GM19240 (cell line): ENCODE measurements at regions not wholly inside any gene's neighbourhood (a gene's known extent, or its start where the extent isn't known, plus 50 kb on each side); places are given as distances from the start of the nearest gene placed in this dataset.

ENCODE experiments used
- DNase-seq: peaks from one replicate; pipeline ENCODE4 v3.0.0; 2011; ENCODE audit warnings: low spot score; ENCODE audit not compliant: insufficient read length

GRCh38 chr7:131011976-131012375, 278.0 kb upstream of the KLF14 start:
- no peak for DNase-seq

- no peak for DNase-seq
Measured at GRCh38 chr7:131012477-131013031, 278.5 kb upstream of the KLF14 start.

DNA sequence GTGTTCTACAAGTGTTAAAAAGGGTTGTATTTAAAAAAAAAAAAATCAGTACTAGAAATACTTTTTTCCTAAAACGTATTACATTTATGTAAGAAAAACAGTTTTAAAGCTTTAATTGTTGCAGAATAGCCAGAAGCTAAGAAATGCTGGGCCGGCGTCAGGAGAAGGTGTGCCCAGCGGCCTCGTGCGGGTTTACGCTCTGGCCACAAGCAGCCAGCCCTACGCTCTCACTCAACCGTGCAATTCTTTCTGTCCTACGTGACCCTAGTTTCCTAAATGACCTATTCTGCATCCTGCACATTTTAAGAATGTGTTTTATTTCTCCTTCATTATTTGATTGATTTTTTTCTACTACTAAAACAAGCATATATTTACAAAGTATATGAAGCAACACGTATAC, 279.7 kb upstream of the KLF14 start:
- DNase-seq: no peak

DNA sequence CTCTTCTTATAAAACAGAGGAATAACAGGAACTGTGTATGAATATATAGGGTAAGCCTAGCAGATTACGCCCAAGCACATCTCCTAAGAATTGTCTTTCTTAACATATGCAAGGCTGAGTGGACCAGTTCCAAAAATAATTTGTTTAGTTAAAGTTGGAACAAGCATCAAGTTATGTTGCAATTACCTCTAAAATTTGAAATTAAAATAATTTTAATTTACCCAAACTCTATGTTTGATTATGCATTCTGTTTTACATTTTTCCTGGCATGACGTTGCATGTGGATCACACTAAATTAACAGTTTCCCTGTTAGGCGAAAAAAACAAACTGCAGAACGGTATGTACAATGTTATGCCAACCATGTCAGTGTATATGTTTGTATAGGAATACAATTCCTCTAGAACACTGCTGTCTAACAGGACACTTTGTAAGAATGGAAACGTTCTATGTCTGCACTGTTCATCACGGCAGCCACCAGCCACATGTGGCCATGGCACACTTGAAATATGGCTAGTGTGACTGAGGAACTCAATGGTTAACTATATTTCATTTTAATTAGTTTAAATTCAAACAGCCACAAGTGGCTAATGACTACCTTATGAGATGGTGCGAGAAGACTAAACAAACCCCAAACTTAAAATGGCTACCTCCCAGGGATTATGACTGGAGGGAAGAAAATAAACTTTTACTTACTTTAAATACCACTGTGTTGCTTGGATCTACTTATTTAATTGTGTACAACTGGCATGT, 281.1 kb upstream of the KLF14 start:
- DNase-seq: no peak

- DNase-seq: no peak
Measured at GRCh38 chr7:131015657-131015958, 281.6 kb upstream of the KLF14 start.

GRCh38 chr7:131016230-131016629, 282.2 kb upstream of the KLF14 start:
- DNase-seq: no peak

GRCh38 chr7:131019351-131019750, 285.3 kb upstream of the KLF14 start:
- no peak for DNase-seq

DNA sequence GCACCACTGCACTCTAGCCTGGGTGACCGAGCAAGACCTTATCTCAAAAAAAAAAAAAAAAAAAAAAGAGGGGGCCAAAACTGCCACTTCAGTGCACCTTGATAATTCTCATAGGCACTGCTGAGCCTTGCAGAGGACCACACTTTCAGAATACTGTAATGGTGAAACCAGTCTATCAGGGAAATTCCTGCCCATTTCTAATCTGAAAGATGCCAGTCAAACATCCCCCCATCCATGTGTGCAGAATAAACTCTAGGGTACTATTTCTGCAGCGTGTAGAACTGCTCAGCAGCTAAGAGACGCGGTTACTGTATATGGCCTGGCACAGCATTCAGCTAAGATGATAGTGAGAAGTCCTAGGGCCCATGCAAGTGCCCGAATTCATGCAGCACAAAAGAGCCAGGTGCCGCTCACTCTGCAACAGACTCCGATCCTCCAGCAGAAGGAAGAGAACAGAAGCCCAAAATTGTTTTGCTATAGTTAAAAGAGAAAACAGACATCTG, 286.8 kb upstream of the KLF14 start:
- no peak for DNase-seq

GRCh38 chr7:131021460-131021859, 287.5 kb upstream of the KLF14 start:
- no peak for DNase-seq

GRCh38 chr7:131021902-131022301, 287.9 kb upstream of the KLF14 start:
- no peak for DNase-seq

GRCh38 chr7:131026297-131027000, 292.4 kb upstream of the KLF14 start:
- DNase-seq: no peak

DNA sequence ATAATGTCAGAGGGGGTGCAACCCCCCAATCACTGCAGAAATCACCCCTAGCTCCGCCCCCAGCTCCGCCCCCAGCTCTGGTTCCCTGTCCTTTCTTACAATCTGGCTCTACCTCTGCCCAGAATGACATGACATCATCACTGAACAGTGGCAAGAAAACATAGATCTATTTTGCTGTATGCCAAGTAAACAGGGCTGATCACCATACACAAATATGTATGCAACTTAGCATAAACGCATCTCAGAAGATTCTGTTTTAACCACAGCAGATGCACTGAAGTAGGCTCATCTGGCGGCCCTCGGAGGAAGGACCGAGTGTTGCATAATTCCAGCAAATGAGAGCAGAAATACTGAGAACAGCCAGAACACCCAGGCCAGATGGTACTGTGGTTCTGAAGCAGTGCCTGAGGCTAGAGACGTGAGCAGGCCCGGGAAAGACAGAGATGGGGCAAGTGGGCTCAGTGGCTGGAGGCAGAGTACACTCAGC, 293.3 kb upstream of the KLF14 start:
- no peak for DNase-seq

DNA sequence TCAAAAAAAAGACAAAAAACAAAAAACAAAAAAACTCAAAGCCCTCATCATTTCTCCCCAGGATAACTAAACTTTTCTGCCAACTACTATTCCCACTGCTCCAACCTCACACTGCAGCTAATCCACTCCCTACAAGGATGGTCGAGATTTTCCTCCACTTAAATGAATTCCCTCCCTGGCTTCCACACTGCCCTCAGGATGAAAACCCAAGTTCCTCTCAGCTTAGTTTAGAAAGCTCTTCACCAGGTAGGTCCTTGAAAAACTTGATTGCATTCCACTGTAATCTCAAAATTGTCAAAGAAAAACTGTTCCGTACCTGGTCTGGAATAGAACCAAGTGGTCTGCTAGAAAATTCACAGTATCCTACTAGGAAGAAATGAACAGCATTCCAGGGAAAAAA, 294.3 kb upstream of the KLF14 start:
- DNase-seq: no peak

DNA sequence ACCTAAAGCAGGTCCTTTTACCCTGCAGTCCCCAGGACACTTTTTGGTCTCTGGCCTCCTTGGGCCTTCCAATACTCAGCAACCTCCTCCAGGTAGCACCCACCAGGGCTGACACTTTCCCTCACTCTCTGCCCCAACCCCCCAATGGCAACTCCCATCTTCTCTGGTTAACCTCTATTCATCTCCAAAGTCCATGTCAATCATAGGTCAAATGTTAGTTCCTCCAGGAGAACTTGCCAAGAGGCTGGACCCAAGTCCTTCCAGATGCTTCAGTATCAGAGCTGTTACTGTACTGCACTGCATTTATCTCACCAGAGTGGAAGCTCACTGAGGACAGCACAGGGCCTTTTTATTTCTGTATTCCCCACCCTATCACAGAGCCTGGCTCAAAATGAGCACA, 295.0 kb upstream of the KLF14 start:
- DNase-seq: no peak

DNA sequence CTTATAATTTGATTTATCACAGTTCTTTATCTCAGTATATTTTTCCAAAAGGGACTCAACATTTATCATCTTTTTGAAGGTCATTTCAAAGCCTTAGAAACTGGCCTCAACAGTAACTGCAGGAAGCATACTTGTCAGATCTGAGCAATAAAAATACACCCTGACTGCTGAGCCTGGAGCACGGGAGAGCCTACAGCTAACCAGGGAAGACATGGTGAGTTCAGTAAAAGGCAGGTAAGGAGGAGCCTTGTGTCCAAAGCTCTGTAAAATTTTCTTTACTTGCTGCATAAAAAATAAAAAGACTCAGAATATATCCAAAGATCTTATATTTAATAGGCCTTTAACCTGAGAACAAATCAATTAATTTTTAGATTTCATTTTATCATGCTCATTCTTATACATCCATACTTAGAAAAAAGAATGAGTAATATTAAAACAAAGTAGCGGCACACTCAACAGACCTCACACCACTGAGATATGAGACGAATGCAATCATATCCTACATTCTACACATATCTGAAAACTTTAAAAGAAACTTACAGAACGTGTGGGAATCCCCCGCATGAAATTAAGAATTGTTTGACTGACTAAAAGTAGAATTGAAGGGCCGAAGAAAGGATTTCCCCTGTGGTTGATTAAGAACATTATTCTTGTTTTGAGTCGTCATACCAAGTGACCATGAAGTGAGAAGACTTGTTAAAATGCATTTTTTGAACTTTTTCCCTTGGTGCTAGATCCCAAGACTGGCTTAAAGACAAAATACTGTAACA, 296.4 kb upstream of the MKLN1 start:
- DNase-seq: no peak

GRCh38 chr7:131032786-131033185, 294.9 kb upstream of the MKLN1 start:
- DNase-seq: no peak

- DNase-seq: no peak
Measured at GRCh38 chr7:131034166-131034881, 293.4 kb upstream of the MKLN1 start.

DNA sequence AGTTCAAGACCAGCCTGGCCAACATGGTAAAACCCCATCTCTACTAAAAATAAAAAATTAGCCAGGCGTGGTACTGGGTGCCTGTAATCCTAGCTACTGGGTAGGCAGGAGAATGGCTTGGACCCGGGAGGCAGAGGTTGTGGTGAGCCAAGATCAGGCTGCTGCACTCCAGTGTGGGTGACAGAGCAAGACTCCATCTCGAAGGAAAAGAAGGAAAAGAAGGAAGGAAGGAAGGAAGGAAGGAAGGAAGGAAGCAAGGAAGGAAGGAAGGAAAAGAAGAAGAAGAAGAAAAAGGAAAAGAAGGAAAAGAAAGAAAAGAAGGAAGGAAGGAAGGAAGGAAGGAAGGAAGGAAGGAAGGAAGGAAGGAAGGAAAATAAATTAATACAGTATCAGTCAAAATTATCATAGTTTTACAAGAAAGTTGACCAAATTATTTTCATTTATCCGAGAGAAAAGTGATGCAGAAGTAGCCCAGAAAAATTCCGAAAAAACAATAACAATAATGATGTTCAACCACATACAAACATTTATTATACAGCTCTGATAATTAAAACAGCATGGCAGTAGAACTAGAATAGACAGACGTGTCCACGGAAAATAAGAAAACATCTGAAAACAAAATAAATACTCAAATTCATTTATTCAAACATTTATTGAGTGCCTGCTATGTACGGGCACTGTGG, 292.4 kb upstream of the MKLN1 start:
- DNase-seq: no peak

DNA sequence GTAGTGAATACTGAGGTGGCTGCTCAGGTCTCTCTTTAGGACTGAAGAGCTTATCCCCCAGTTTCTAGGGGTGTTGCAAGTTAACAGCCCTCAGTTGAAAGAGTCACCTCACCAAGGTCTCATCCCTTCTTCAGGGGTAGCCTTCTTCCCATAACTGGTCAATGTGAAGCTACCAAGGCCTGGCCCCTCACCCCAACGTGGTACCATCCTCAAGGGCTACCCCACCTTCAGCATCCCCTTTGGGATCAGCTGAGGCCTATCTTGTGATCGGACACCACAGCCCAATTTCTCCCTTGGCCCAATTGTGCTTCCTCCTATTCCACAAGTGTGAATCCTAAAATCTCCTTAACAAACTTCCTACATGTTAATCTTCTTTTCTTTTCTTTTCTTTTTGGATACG, 289.5 kb upstream of the MKLN1 start:
- DNase-seq: no peak

GRCh38 chr7:131039355-131039762, 288.3 kb upstream of the MKLN1 start:
- DNase-seq: no peak

GRCh38 chr7:131039836-131040235, 287.8 kb upstream of the MKLN1 start:
- no peak for DNase-seq
